ENCODE measurements at regions not wholly inside any gene's neighbourhood (a gene's known extent, or its start where the extent isn't known, plus 50 kb on each side); places are given as distances from the start of the nearest gene placed in this dataset.
"Not testable (repeated sequence)": the region's sequence is repeated elsewhere in the genome, so short reads cannot be mapped to it uniquely, and the experiment has no call there.

DNA sequence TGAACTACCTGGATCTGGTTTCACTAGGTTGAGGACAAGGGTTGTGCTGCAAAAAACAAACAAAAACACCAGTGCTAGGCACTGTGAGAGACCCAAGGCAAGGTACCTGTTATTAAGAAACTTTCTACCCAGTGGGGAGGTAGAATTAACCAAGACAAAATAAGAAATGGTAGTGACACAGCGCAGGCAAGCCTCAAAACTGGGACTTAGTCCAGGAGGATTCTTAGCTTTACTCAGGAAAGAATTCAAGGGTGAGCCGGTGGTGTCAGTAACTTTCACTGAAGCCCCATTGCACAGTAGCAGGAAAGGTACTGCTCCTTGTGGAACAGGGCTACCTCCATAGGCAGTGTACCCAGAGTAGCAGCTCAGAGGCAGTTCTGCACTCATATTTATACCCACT, 131.6 kb downstream of the SCG2 start:
- no peak for DNase-seq

GRCh38 chr2:223472771-223473170, 129.4 kb downstream of the SCG2 start:
- DNase-seq = no peak

GRCh38 chr2:223474893-223475292, 127.3 kb downstream of the SCG2 start:
- no peak for DNase-seq

- no peak for DNase-seq
Measured at GRCh38 chr2:223475901-223476300, 126.3 kb downstream of the SCG2 start.

DNA sequence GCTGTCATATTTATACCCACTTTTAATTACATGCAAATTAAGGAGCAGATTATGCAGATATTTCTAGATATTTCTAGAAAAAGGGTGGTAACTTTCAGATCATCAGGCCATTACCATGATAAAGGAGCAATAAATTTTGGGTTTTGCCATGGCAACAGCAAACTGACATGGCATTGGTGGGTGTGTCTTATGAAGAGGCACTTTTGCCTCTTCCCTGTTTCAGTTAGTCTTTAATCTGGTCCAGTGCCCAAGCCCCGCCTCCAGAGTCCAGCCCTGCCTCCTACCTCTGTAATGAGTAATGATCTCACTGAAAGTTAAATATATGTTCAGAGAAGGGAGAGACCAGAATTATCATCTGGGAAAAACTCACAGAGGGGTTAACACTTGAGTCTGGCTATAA, 124.8 kb downstream of the SCG2 start:
- DNase-seq = no peak

GRCh38 chr2:223481486-223481885, 120.7 kb downstream of the SCG2 start:
- DNase-seq = no peak

DNA sequence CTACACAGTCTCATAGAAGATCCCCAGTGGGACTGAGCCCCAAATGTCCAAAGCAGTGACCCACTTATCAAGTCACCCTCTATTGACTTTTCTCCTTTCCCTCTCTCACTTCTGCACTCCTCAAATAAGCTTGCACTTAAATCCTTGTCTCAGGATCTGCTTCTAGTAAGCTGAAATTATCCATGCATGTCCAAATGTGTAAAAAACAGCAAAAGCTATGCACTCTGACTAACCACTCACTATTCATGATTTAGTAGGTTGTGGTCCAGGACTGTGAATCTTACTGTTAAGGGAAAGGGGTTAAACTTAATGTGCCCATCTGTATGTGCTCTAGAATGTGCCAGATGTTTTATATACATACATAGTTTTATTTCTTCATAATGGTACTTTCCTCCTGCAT, 115.4 kb downstream of the SCG2 start:
- DNase-seq = no peak

- no peak for DNase-seq
Measured at GRCh38 chr2:223487214-223487846, 114.8 kb downstream of the SCG2 start.

DNA sequence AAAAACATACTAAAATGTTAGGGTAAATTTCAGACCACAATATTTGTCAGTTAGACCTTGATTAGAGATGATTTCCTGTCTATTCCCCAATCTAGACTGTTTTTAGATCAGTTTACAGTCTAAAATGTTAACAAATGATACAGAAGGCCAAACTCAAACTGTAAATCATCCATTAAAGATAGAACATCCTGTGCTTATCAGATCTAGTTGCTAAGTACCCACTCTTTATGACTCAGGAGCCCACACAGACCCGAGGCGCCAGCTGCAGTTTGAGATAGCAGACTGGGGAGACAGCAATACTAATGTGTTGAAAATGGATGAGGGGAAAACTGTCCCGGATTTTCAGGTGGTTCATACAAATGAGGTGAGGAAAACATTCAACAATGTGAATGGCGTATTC, 113.3 kb downstream of the SCG2 start:
- DNase-seq = peak; percentile 24

- no peak for DNase-seq
Measured at GRCh38 chr2:223494496-223494895, 107.7 kb downstream of the SCG2 start.

GRCh38 chr2:223494942-223495341, 107.2 kb downstream of the SCG2 start:
- DNase-seq = no peak

GRCh38 chr2:223496853-223497252, 105.3 kb downstream of the SCG2 start:
- DNase-seq = not testable (repeated sequence)

DNA sequence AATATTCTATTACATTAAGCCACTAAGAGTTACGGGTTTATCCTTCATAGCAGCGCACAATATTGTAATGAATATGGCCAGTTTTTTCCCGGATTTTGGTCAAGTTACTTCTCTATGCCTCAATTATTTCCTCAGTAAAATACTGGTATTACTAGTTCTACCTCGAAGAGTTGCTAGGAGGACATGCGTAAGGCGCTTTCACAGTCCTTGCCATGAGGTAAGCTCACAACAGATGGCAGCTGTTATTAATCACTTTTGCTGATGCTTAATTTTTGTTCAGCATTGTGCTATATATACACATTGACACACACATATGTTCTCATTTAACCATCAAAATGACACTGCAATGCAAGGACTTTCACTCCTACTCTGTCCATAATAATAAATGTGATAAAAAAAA, 101.5 kb downstream of the SCG2 start:
- no peak for DNase-seq

GRCh38 chr2:223501641-223502040, 100.5 kb downstream of the SCG2 start:
- DNase-seq = no peak

DNA sequence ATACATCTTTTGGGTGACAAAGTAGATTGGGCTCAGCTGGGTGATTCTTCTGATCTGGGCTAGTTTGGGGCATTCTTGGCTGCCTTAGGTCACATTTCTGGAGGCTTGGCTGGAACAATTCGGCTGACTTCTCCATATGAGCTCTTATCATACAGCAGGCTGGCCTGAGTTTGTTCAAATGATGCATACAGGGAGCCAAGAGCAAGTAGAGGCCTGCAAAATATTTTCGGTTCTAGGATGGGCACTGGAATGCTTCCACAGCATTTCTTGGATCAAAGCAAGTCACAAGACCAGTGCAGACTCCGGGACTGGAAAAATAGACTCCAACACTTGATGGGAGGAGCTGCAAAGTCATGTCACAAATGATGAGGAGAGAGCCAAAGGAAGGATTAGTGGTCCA, 98.4 kb downstream of the SCG2 start:
- no peak for DNase-seq

GRCh38 chr2:223508372-223508771, 93.8 kb downstream of the SCG2 start:
- DNase-seq = no peak

GRCh38 chr2:223510713-223511112, 91.4 kb downstream of the SCG2 start:
- DNase-seq = no peak

- no peak for DNase-seq
Measured at GRCh38 chr2:223511168-223511567, 91.0 kb downstream of the SCG2 start.

DNA sequence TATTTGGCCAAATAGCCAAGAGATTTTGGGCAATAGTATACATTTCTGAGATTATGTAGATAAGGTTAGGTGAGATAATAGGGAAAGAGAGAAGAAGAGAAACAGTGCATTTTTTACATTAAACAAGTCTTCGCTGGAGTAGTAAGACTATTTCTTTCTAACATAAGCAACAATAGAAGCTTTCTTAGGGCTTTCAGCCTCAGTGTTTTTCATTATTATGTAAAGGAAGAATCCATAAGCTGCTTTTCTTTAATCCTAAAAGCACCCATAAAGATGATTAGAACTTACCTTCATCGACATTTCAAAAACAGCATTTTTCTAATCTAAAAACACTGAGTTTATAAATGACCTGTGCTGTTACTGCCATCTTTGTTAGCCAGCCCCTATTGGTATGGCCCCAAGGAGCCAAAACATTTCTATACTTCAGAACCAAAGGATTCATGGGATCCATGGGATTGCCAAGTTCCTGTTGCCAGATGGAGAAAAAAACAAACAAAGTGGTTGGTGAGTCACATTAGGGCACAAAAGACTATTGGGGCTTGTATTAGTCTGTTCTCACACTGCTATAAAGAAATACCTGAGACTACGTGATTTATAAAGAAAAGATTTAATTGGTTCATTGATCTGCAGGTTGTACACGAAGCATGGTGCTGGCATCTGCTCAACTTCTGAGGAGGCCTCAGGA, 88.2 kb downstream of the SCG2 start:
- no peak for DNase-seq

GRCh38 chr2:223519471-223519870, 82.7 kb downstream of the SCG2 start:
- no peak for DNase-seq

- no peak for DNase-seq
Measured at GRCh38 chr2:223522796-223523195, 79.4 kb downstream of the SCG2 start.

- DNase-seq = no peak
Measured at GRCh38 chr2:223523551-223524001, 78.6 kb downstream of the SCG2 start.

DNA sequence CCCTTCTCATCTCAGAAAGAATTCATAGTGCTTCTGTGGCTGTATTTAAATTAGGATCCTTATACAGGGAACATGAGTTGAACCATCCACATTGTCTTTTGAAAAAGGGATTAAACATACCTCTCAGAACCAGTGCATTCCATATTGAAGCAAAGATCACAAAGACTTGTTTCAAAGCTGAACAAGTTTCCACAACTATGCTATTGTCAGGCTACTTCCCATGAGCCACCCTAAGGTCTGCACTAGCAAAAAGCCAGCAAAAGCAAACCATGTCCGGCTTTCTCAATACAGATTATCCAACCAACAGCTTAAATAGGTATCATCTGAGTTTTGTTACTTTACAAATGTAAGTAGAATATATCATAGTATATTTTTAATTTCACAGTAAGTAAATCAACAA, 78.1 kb downstream of the SCG2 start:
- no peak for DNase-seq

DNA sequence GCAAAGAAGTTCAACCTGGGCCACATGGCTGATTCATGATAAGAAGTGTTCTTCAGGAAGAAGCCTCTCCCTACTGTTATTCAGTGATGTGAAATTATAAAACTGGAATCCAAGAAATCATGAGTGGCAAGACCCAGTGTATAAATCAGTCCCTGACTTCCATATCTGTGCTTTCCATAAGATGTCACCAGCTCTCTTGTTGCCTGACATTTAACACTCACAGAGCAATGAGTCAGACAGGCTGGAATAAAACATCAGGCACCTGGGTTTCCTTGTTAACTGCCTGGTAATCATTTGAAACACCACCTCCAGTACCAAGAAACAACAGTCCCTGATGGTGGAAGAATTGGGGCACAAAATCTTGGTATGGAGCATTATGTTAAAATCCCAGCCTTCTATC, 76.1 kb downstream of the SCG2 start:
- no peak for DNase-seq

- DNase-seq = no peak
Measured at GRCh38 chr2:223528036-223528435, 74.1 kb downstream of the SCG2 start.
